GM19468 (cell line): ENCODE measurements at regions not wholly inside any gene's neighbourhood (a gene's known extent, or its start where the extent isn't known, plus 50 kb on each side); places are given as distances from the start of the nearest gene placed in this dataset.
"Not testable (repeated sequence)": the region's sequence is repeated elsewhere in the genome, so short reads cannot be mapped to it uniquely, and the experiment has no call there.

Source experiments
- ATAC-seq: cut with Tn5 transposase; IDR thresholded peaks from one replicate; pipeline ENCODE4 v1.9.1; 2021; ENCODE audit warnings: mild to moderate bottlenecking, moderate library complexity, moderate number of reproducible peaks; ENCODE audit not compliant: unreplicated experiment; ENCODE audit errors: extremely low read depth

- ATAC-seq: no peak
These were observed 51.2 kb upstream of the RDX start for GRCh38 chr11:110347660-110348059.

- ATAC-seq: peak; percentile 63
These were observed 53.0 kb upstream of the RDX start for GRCh38 chr11:110349138-110349996.

- ATAC-seq: not testable (repeated sequence)
These were observed 53.6 kb upstream of the RDX start for GRCh38 chr11:110349997-110350383.

- no peak for ATAC-seq
These were observed 58.8 kb upstream of the RDX start for GRCh38 chr11:110355011-110355744.

- no peak for ATAC-seq
These were observed 60.6 kb upstream of the RDX start for GRCh38 chr11:110356762-110357671.

GRCh38 chr11:110358336-110358735 lies 61.9 kb upstream of the RDX start:
- ATAC-seq: no peak

- ATAC-seq: not testable (repeated sequence)
These were observed 64.5 kb upstream of the RDX start for GRCh38 chr11:110360781-110361408.

- no peak for ATAC-seq
These were observed 66.6 kb upstream of the RDX start for GRCh38 chr11:110362971-110363509.

GRCh38 chr11:110366291-110366690 lies 63.5 kb upstream of the FDX1 start:
- ATAC-seq: no peak

- ATAC-seq: no peak
These were observed 62.2 kb upstream of the FDX1 start for GRCh38 chr11:110367571-110367970.

GRCh38 chr11:110371084-110371483 lies 58.7 kb upstream of the FDX1 start:
- ATAC-seq: no peak

- ATAC-seq: peak; percentile 88
These were observed 56.6 kb upstream of the FDX1 start for GRCh38 chr11:110373051-110373702.

- no peak for ATAC-seq
These were observed 54.8 kb upstream of the FDX1 start for GRCh38 chr11:110374921-110375320.

GRCh38 chr11:110375351-110375750 lies 54.4 kb upstream of the FDX1 start:
- no peak for ATAC-seq

GRCh38 chr11:110376021-110376420 lies 53.7 kb upstream of the FDX1 start:
- ATAC-seq: no peak

GRCh38 chr11:110376711-110377324 lies 52.9 kb upstream of the FDX1 start:
- ATAC-seq: peak; percentile 28

GRCh38 chr11:110377434-110377833 lies 52.3 kb upstream of the FDX1 start:
- no peak for ATAC-seq

- ATAC-seq: no peak
These were observed 50.5 kb upstream of the FDX1 start for GRCh38 chr11:110379261-110379660.

GRCh38 chr11:110379936-110380335 lies 49.8 kb upstream of the FDX1 start:
- ATAC-seq: no peak
